Forelimb muscle (tissue), 1 donor: ENCODE measurements at regions not wholly inside any gene's neighbourhood (a gene's known extent, or its start where the extent isn't known, plus 50 kb on each side); places are given as distances from the start of the nearest gene placed in this dataset.
"Not testable (repeated sequence)": the region's sequence is repeated elsewhere in the genome, so short reads cannot be mapped to it uniquely, and the experiment has no call there.

ENCODE experiments used
- DNase-seq: peaks from one replicate; pipeline ENCODE4 v3.0.0-alpha.2; 2013; ENCODE audit warnings: low read depth

DNA sequence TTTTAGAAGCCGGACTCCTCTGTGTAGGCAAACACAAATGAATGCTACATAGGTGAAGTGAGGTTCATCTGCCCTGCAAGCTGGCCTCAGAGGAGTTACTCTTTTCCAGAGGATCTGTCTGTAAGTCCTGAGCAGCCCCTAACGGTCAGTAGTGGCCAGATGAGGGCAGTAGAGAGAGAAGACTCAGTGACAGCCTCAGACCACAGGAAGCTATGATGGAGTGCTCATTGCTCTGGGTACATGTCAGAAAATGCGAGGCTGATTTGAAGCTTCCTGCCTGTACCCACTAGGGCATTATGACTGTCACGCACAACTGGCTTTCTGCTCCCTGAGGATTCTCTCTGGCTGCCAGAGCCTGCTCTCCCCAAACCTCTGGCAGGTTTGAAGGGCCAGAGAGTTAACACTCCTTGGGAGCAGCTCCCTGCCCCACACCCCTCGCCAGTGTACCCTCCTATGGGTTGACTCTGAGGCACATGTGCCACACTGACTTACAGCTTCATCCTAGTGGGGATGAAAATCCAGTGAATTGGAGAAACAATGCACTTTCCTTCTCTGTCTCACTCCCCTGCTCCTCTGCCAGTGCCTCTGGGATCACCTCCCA is 141.5 kb downstream of the GABRG2 start:
- DNase-seq: no peak

DNA sequence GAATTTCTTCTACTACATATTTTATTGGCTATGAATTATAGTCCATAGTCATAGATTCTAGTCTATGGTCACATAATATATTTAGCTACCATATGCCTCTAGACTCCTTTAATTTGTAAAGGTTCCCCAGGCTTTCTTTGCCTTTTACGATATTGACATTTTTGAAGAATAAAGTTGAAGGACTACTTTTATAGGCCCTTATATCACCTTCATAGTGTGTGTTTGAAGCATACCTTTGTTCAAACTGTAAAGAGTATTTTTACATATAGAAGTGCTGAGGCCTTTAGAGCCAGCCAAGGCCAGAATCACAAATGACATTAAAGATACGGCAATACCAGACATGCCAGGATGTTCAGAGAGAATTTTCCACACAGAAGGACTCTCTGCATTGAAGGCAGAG is 147.0 kb downstream of the GABRG2 start:
- DNase-seq: no peak

- no peak for DNase-seq
Observed at GRCh38 chr5:162217037-162217436, 149.5 kb downstream of the GABRG2 start.

DNA sequence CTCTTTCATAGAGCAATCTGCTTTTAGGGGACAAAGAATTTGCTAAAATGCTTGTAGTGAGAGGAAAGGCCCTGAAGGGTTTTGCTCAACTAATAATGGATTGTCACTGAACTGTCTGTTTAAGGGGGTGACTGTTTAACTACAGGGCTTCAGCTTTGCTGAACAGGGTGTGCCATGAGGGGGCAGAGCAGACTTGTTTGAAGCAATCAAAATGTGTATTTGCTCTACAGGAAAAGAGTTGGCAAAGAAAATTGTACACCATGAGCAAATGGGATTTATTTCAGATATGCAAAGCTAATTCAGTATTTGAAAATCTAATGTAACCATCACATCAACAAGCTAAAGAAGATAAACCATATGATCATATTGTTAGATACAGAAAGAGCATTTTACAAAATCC is 154.3 kb downstream of the GABRG2 start:
- DNase-seq: no peak

- no peak for DNase-seq
Observed at GRCh38 chr5:162227075-162227474, 159.5 kb downstream of the GABRG2 start.

- no peak for DNase-seq
Observed at GRCh38 chr5:162230348-162230747, 162.8 kb downstream of the GABRG2 start.

DNA sequence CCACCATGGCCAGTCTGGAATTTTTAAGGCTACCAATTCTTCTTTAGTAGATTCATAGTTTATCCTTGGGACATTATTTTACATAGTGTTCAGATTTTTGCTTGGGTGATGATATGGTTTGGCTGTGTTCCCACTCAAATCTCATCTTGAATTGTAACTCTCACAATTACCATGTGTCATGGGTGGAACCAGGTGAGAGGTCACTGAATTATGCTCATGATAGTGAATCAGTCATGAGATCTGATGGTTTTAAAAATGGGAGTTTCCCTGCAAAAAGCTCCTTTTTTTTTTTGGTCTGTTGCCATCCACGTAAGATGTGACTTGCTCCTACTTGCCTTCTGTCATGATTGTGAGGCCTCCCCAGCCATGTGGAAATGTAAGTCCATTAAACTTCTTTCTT is 163.9 kb downstream of the GABRG2 start:
- DNase-seq: no peak

DNA sequence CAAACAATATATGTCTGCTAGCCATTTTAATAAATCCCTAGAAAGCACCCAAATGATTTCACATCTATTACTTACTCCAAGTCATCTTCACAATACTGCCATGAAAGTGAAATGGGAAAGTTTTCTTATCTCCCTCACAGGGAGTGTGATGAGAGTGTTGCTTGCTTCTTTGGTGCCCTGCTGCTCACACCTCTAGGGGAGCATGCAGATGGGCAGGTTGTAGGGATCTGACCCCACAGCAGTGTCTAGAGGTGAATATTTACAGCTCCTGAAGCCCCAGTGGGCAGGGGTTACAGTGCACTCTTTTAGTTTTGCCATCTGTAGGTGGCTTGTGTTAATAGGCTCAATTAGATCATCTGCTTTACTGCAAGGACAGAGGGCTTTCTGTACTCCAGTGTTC is 173.2 kb downstream of the GABRG2 start:
- DNase-seq: no peak

- no peak for DNase-seq
Observed at GRCh38 chr5:162242416-162242815, 174.8 kb downstream of the GABRG2 start.

DNA sequence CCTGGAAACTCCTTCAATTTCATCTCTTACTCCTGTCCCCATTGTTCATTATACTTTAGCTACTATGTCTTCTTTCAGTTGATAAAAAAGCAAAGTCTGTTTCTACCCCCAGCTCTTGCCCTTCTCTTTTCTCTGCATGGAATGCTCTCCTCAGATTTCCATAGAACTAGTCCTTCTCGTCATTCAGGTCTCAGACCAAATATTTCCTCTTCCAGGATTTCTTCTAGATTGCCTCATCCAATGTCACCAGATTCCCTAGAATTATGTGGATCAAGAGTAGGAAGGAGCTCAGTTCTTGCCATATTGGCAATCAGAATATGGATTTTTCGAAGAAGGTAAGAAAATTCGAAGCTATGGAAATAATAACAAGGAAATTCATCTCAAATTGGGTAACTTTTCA is 176.1 kb downstream of the GABRG2 start:
- DNase-seq: no peak

GRCh38 chr5:162248107-162248713 is 180.6 kb downstream of the GABRG2 start:
- no peak for DNase-seq

DNA sequence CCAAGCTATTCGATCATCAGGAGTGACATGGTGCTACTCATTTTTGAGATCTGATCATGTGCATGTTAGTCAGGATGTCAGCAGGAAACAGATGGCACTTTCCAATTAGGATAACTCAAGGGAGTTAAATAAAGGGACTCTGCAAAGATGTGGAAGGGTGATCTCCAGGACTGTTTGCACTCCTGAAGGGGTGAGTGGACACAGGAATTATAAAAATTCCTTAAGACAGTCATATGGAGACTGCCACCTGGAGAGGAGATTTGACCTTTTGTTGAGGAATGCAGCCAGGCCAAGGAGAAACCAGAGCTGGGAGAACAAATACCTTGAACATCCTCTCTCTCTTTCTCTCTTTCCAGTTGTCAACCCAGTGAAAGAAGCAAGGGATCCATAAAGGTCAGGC is 189.1 kb downstream of the GABRG2 start:
- DNase-seq: no peak

DNA sequence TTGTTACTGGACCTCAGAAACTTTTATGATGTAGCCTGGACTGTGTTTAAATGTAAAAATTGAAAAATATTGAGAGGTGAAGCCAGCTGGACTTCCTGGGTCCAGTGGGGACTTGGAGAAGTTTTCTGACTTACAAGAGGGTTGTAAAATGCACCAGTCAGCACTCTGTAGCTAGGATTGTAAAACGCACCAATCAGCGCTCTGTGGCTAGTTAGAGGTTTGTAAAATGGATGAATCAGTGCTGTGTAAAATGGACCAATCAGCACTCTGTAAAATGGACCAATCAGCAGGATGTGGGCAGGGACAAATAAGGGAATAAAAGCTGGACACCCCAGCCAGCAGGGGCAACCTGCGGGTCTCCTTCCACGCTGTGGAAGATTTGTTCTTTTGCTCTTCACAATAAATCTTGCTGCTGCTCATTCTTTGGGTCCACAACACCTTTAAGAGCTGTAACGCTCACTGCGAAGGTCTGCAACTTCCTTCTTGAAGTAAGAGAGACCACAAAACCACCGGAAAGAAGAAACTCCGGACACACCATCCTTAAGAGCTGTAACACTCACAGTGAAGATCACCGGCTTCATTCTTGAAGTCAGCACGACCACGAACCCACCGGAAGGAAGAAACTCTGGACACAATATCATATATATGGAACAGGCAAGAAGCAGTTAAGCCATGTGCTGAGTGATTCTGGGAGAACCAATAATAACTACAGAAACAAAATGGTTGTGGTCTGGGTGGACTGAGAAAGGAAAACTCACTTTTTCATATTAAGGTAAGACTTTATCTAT is 201.3 kb downstream of the GABRG2 start:
- DNase-seq: no peak

DNA sequence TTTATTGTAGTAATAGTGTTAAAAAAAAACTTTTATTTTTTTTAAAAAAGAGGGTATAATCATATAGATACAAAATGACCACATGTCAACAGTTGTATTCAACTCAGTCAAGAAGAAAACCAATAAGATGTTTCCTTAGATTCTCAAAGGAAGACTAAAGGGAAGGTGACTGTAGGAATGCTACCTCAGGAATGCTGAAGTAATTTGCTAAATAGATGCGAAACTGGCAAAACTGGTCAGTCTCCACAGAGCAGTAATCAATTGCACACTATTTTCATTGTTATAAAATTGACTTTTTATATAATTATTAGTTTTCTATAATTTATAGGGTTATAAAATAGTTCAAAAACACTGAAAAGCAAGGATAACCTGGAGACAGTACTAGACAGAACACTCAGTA is 204.8 kb downstream of the GABRG2 start:
- DNase-seq: no peak

GRCh38 chr5:162274679-162275078 is 207.1 kb downstream of the GABRG2 start:
- DNase-seq: no peak

- not testable (repeated sequence) for DNase-seq
Observed at GRCh38 chr5:162275387-162275786, 207.8 kb downstream of the GABRG2 start.

GRCh38 chr5:162282191-162282590 is 214.6 kb downstream of the GABRG2 start:
- DNase-seq: no peak

- DNase-seq: no peak
Observed at GRCh38 chr5:162283609-162284008, 216.0 kb downstream of the GABRG2 start.

DNA sequence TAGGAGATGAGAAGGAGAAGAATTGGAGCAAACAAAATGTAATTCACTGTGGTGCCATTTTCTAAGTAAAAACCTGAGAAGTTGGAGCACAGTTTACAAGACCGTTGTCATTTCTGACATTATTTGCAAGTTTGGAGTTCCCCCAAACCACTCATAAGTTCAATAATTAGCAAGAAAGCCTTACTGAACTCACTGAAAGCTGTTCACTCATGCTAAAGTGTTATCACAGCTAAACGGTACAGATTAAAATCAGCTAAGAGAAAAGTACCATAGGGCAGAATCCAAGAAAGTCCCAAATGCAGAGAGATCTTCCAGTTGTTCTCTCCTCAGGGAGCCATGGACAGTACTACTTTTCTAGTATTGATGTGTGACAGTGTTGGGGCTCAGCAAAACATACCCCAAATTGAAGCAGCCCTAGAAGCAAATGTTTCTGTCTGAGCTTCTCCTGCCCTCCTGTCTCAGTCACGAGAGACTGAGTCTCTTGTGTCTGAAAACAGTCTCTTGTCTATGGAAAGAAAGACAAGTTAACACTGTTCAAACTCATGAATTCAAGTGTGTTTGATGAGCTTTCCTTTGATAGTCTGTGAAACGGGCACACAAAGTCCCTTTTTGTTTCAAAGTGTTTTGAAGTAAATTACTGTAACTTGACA is 221.2 kb downstream of the GABRG2 start:
- DNase-seq: no peak

GRCh38 chr5:162289489-162289888 is 221.9 kb downstream of the GABRG2 start:
- no peak for DNase-seq

- DNase-seq: no peak
Observed at GRCh38 chr5:162299793-162300192, 232.2 kb downstream of the GABRG2 start.

- DNase-seq: no peak
Observed at GRCh38 chr5:162301356-162301755, 233.8 kb downstream of the GABRG2 start.

GRCh38 chr5:162323466-162323865 is 255.9 kb downstream of the GABRG2 start:
- peak; percentile 9 for DNase-seq
